Panc1 (cell line): ENCODE measurements at regions not wholly inside any gene's neighbourhood (a gene's known extent, or its start where the extent isn't known, plus 50 kb on each side); places are given as distances from the start of the nearest gene placed in this dataset.

Experiments used
- SIN3A ChIP-seq: IDR thresholded peaks from 2 replicates; pipeline ENCODE4 v1.6.1; 2012; ENCODE audit warnings: low read depth, mild to moderate bottlenecking, low read length, moderate library complexity, borderline replicate concordance; ENCODE audit not compliant: insufficient read depth
- TF ChIP-seq, protein P1 (sequence below): fragments of 450-650 bp; IDR thresholded peaks from 2 replicates; pipeline ENCODE4 v1.5.1; 2017; ENCODE audit warnings: mild to moderate bottlenecking
- TF ChIP-seq, protein P2 (sequence below), 2 experiments: IDR thresholded peaks; 2 replicates each; pipeline ENCODE4 v1.6.1; 2011 to 2012; ENCODE audit warnings: low read depth in 2 of 2, control low read depth in 1 of 2, low read length in 1 of 2, mild to moderate bottlenecking in 1 of 2, moderate library complexity in 1 of 2; ENCODE audit not compliant: insufficient read depth in 1 of 2

DNA sequence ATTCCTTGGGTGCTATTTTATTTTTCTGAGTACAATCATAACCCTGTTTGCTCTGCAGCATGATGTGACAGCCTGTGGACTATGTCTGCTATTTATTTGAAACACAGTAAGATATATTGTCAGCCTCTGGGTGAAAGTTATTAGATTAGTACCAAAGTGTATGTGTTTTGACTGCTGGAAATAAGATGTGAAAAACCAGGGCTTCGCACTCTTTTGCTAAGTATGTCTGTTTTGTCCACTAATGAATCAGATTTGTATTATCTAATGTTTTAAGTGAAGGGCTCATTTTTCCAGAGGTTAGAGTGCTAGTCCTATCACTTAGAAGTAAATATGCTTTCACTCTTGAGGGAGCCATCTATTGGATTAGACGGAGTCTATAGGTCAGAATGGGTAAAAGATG lies 569.8 kb upstream of the FZD8 start:
- TF ChIP-seq, protein P1, sequence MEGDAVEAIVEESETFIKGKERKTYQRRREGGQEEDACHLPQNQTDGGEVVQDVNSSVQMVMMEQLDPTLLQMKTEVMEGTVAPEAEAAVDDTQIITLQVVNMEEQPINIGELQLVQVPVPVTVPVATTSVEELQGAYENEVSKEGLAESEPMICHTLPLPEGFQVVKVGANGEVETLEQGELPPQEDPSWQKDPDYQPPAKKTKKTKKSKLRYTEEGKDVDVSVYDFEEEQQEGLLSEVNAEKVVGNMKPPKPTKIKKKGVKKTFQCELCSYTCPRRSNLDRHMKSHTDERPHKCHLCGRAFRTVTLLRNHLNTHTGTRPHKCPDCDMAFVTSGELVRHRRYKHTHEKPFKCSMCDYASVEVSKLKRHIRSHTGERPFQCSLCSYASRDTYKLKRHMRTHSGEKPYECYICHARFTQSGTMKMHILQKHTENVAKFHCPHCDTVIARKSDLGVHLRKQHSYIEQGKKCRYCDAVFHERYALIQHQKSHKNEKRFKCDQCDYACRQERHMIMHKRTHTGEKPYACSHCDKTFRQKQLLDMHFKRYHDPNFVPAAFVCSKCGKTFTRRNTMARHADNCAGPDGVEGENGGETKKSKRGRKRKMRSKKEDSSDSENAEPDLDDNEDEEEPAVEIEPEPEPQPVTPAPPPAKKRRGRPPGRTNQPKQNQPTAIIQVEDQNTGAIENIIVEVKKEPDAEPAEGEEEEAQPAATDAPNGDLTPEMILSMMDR: no peak
- TF ChIP-seq, protein P2, sequence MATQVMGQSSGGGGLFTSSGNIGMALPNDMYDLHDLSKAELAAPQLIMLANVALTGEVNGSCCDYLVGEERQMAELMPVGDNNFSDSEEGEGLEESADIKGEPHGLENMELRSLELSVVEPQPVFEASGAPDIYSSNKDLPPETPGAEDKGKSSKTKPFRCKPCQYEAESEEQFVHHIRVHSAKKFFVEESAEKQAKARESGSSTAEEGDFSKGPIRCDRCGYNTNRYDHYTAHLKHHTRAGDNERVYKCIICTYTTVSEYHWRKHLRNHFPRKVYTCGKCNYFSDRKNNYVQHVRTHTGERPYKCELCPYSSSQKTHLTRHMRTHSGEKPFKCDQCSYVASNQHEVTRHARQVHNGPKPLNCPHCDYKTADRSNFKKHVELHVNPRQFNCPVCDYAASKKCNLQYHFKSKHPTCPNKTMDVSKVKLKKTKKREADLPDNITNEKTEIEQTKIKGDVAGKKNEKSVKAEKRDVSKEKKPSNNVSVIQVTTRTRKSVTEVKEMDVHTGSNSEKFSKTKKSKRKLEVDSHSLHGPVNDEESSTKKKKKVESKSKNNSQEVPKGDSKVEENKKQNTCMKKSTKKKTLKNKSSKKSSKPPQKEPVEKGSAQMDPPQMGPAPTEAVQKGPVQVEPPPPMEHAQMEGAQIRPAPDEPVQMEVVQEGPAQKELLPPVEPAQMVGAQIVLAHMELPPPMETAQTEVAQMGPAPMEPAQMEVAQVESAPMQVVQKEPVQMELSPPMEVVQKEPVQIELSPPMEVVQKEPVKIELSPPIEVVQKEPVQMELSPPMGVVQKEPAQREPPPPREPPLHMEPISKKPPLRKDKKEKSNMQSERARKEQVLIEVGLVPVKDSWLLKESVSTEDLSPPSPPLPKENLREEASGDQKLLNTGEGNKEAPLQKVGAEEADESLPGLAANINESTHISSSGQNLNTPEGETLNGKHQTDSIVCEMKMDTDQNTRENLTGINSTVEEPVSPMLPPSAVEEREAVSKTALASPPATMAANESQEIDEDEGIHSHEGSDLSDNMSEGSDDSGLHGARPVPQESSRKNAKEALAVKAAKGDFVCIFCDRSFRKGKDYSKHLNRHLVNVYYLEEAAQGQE (IDR thresholded peaks at IDR 0.05; ENCODE audit: insufficient read depth in 1 of 2, low read depth in 2 of 2, low read length in 1 of 2): no peak
- no peak for TF ChIP-seq SIN3A
